ENCODE measurements at regions not wholly inside any gene's neighbourhood (a gene's known extent, or its start where the extent isn't known, plus 50 kb on each side); places are given as distances from the start of the nearest gene placed in this dataset.
"Not testable (repeated sequence)": the region's sequence is repeated elsewhere in the genome, so short reads cannot be mapped to it uniquely, and the experiment has no call there.

GRCh38 chr2:87424763-87425154, 323.1 kb upstream of the PLGLB2 start:
- DNase-seq (ENCODE audit: low read depth in 2 of 3, low spot score in 2 of 3), result not testable (repeated sequence)

GRCh38 chr2:87425191-87425590, 322.7 kb upstream of the PLGLB2 start:
- DNase-seq (ENCODE audit: low read depth in 2 of 3, low spot score in 2 of 3), result not testable (repeated sequence)

DNA sequence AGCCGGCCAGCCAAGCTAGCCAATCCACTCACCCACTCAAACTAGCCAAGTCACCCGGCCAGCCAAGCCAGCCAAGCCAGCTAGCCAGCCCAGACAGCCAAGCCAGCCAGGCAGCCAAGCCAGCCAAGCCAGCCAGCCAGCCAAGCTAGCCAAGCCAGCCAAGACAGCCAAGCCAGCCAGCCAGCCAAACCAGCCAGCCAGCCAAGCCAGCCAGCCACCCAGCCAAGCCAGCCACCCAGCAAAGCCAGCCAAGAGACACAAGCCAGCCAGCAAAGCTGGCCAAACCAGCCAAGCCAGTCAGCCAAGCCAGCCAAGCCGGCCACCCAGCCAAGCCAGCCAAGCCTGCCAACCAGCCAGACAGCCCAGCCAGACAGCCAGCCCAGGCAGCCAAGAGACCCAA, 322.2 kb upstream of the PLGLB2 start:
- not testable (repeated sequence) for DNase-seq (ENCODE audit: low read depth in 2 of 3, low spot score in 2 of 3)

- not testable (repeated sequence) for DNase-seq (ENCODE audit: low read depth in 2 of 3, low spot score in 2 of 3)
Observed at GRCh38 chr2:87428452-87429130, 319.3 kb upstream of the PLGLB2 start.

- DNase-seq (ENCODE audit: low read depth in 2 of 3, low spot score in 2 of 3), result not testable (repeated sequence)
Observed at GRCh38 chr2:87429206-87429930, 318.5 kb upstream of the PLGLB2 start.

DNA sequence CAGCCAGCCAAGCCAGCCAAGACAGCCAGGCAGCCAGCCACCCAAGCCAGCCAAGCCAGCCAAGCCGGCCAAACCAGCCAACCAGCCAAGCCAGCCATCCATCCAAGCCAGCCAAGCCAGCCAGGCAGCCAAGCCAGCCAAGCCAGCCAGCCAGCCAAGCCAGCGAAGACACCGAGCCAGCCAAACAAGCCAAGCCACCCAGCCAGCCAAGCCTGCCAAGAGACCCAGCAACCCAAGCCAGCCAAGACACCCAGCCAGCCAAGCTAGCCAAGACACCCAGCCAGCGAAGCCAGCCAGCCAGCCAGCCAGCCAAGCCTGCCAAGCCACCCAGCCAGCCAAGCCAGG, 318.0 kb upstream of the PLGLB2 start:
- not testable (repeated sequence) for DNase-seq (ENCODE audit: low read depth in 2 of 3, low spot score in 2 of 3)

DNA sequence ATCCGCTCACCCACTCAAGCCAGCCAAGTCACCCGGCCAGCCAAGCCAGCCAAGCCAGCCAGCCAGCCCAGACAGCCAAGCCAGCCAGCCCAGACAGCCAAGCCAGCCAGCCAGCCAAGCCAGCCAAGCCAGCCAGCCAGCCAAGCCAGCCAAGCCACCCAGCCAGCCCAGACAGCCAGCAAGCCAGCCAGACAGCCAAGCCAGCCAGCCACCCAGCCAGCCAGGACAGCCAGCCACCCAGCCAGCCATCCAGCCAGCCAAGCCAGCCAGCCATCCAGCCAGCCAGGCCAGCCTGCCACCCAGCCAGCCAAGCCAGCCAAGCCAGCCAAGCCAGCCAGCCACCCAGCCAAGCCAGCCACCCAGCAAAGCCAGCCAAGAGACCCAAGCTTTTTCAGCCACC, 316.8 kb upstream of the PLGLB2 start:
- DNase-seq (ENCODE audit: low read depth in 2 of 3, low spot score in 2 of 3), result not testable (repeated sequence)

DNA sequence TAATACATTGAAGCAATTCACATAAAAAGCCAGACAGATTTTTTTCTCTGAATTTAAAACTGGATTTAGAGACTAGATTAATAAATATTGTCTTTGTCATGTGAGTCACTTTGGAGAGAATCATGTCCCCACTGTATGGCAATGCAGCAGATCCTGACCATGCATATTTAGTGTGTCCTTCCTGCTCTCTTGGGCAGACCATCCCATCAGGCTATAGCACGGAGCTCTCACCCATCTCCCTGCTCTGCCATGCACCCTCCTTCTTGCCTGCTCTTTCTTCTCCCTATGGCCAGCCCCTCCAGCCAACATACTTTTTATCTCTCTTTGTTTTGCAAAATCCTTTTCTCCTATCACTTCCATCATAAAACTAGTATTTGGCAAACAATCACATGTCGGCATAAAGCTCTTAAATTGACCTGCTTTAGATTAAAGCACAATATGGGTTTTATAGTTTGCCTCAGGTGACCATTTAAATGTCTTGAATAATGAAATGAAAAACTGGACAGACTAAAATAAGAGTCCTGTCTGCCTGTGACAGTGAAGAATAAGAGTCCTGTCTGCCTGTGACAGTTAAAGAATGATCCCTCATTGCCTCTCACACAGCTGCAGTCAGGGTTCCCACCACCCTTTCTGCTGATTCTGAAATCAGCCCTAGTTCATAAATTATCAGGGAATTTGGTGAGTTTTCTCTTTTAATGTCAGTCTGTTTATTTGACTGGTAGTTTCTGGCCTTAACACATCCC, 315.0 kb upstream of the PLGLB2 start:
- DNase-seq (ENCODE audit: low read depth in 2 of 3, low spot score in 2 of 3), result not testable (repeated sequence)

DNA sequence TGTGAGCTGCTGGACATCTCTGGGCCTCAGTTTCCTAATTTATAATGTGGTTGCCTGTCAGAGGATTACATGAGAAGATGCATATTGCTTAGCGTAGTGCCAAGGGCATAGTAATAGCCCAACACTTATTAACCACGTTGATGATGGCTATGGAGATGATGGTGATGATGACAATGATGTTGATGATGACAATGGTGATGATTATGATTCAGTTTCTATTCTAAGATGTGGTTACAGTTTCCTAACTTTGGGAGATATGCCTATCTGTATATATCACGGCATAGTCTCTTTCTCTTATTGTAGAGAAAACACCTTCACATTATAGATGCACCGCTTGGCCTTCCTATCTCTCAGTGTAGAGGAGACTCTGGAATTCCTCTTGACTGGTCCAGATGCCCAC, 311.9 kb upstream of the PLGLB2 start:
- DNase-seq (ENCODE audit: low read depth in 2 of 3, low spot score in 2 of 3), result not testable (repeated sequence)

GRCh38 chr2:87437701-87438260, 310.1 kb upstream of the PLGLB2 start:
- not testable (repeated sequence) for DNase-seq (ENCODE audit: low read depth in 2 of 3, low spot score in 2 of 3)

GRCh38 chr2:87438780-87439454, 309.0 kb upstream of the PLGLB2 start:
- DNase-seq (ENCODE audit: low read depth in 2 of 3, low spot score in 2 of 3), result not testable (repeated sequence)

DNA sequence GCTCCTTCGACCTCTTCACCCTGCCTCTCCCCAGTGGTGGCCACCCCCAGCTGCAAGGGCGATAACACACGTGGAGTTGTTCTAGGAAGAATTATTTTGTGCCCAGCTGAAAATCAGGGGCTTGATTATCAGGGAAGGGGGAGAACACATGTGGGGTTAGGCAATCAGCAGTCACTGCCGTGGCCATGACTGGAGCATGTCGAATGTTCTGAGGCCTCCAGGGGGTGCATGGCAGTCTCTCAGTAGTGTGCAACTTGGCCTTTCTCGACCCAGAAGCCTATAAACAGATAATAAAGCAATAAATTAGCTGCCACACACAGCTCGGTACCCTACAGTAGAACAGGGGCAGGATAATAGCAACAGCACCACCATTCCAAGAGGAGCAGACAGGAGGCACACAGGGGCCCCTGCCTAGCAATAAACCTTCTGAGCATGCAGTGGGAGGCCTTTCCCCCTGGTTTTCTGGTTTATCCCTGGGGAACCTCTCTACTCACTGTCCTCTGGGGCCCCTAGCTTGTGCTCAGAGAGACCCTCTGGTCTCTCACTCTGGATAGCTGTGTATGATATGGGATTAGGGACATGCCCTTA, 308.2 kb upstream of the PLGLB2 start:
- DNase-seq (ENCODE audit: low read depth in 2 of 3, low spot score in 2 of 3), result not testable (repeated sequence)

DNA sequence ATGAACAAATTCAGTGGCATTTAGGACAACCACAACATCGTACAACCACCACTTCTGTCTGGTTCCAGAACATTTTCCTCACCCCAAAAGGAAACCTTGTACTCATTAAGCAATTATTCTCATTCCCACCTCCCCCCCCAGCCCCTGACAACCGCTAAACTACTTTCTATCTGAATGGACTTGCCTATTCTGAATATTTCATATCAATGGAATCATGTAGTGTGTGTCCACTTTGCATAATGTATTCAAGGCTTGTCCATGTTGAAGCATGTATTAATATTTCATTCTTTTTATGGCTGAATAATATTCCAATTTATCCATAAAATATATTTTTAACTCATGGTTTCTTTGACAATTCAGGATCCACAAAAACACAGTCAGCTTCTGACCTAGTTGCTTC, 307.2 kb upstream of the PLGLB2 start:
- DNase-seq (ENCODE audit: low read depth in 2 of 3, low spot score in 2 of 3), result not testable (repeated sequence)

- not testable (repeated sequence) for DNase-seq (ENCODE audit: low read depth in 2 of 3, low spot score in 2 of 3)
Observed at GRCh38 chr2:87441375-87441774, 306.5 kb upstream of the PLGLB2 start.

GRCh38 chr2:87442983-87443577, 304.8 kb upstream of the PLGLB2 start:
- DNase-seq (ENCODE audit: low read depth in 2 of 3, low spot score in 2 of 3), result not testable (repeated sequence)

DNA sequence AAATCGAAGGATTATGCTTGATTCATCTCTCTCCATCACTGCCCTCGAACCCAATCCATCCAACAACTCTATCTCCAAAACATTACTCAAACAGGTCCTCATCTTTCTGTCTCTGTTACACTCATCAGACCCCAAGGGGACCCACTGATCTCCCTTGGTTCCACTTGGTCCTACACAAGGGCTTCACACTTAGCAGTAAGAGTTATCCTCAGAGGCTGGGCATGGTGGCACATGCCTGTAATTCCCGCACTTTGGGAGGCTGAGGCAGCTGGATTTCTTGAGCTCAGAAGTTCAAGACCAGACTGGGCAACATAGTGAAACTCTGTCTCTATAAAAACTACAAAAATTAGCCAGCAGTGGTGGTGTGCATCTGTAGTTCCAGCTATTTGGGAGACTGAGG, 302.9 kb upstream of the PLGLB2 start:
- DNase-seq (ENCODE audit: low read depth in 2 of 3, low spot score in 2 of 3), result not testable (repeated sequence)

DNA sequence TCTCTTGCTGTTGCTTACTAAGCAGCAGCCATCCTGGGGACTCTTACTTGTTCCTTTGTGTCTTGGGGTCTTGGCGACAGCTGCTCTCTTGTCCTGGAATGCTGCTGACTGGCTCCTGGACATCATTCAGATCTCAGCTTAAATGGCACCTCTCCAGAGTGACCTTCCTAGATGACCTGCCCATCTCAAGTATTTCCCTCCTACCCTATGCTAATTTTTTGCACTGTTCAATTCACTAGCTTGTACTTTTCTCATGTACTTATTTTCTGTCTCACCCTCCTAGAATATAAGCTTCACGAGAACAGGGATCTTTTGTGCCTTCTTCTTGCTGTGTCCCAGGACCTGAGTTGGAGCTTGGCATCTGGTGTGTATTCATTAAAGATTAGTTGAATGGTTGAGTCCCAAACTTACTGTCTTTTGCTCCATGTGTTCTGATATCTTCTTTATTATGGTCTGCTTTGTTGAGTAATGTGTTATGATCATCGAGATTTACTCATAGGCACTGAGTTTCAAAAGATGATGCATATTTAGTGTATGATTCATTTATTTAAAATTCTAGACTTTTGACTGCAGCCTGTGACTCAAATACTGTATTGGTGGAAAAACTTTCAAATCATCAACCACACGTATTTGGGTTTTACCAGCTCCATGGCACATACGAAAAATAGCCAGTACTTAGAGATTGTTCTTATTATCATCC, 302.1 kb upstream of the PLGLB2 start:
- not testable (repeated sequence) for DNase-seq (ENCODE audit: low read depth in 2 of 3, low spot score in 2 of 3)

GRCh38 chr2:87446313-87446696, 301.6 kb upstream of the PLGLB2 start:
- not testable (repeated sequence) for DNase-seq (ENCODE audit: low read depth in 2 of 3, low spot score in 2 of 3)

DNA sequence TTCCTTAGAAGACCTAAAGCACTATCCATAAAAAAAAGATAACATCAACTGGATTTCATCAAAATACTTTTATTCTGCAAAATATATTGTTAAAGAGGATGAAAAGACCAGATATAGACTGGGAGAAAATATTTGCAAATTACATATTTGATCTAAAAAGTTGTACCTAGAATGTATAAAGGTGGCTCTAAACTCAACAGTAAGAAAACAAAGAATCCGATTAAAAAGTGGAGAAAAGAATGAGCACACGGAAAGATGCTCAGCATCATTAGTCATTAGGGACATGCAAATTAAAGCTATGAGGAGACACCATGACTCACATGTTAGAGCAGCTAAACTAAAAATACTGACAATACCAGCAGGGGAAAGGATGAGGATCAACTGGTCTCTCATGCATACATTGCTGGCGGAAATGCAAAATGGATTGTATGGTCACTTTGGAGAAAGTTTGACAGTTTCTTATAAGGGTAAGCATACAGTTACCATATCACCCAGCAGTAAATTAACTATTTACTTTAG, 298.4 kb upstream of the PLGLB2 start:
- not testable (repeated sequence) for DNase-seq (ENCODE audit: low read depth in 2 of 3, low spot score in 2 of 3)

All from hematopoietic multipotent progenitor cell (in vitro differentiated cells).